ENCODE measurements at regions not wholly inside any gene's neighbourhood (a gene's known extent, or its start where the extent isn't known, plus 50 kb on each side); places are given as distances from the start of the nearest gene placed in this dataset.
"Not testable (repeated sequence)": the region's sequence is repeated elsewhere in the genome, so short reads cannot be mapped to it uniquely, and the experiment has no call there.

DNA sequence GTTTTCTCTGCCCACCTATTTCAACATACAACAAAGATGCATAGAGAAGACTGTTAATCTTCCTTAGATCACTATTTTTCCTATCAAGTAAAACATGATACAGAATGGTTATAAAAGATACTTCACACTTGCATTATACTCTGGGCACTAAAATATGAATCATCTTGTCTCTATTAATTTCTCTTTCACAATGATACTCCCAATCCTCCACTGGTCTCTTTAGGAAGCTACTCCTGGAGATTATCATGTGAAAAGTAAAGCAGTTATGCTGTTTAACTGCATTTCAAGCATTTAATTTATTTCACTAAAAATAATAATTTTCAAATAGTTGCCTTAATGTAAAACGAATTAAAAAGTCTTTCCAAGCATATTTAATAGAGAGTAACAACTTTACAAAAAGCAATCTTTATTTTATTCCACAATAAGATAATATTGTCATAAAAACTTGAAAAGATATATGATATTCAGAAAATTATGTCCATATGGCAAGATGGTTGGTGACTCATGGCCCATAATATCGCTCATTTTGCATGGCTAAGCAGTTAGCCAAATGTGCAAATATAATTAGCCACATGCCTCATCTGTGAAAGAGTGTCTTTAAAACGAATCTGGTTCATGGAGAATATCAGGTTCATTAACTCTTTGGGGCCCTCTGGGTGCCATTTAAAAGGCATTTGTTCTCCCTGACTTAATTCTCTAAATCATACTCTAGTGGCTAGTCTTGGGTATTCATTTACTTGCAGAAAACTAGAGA, 1569.0 kb upstream of the B3GALT2 start:
- no peak for DNase-seq
- Mint-ChIP-seq H3K4me1 (ENCODE audit: low read depth) (no peaks in the 10 kb centered on the region), H3K9me3 (peaks cover 3% of the 10 kb centered on the region), H3K27ac (no peak overlapping the region), H3K27me3 (ENCODE audit: low read depth) (no peaks in the 10 kb centered on the region), H3K4me3 (no peak overlapping the region), H3K36me3 (ENCODE audit: low read depth) (no peaks in the 10 kb centered on the region)
- CTCF ChIA-PET, result no interaction called here
- intact Hi-C loops (cut with micrococcal nuclease), result no loop called here

- H3K9me3 Mint-ChIP-seq; H3K4me1 Mint-ChIP-seq (ENCODE audit: low read depth); H3K4me3 Mint-ChIP-seq; H3K36me3 Mint-ChIP-seq (ENCODE audit: low read depth); intact Hi-C loops (cut with micrococcal nuclease); H3K27ac Mint-ChIP-seq; DNase-seq; CTCF ChIA-PET; H3K27me3 Mint-ChIP-seq (ENCODE audit: low read depth): not testable (repeated sequence)
These were observed 1552.4 kb upstream of the B3GALT2 start for GRCh38 chr1:194738843-194739242.

DNA sequence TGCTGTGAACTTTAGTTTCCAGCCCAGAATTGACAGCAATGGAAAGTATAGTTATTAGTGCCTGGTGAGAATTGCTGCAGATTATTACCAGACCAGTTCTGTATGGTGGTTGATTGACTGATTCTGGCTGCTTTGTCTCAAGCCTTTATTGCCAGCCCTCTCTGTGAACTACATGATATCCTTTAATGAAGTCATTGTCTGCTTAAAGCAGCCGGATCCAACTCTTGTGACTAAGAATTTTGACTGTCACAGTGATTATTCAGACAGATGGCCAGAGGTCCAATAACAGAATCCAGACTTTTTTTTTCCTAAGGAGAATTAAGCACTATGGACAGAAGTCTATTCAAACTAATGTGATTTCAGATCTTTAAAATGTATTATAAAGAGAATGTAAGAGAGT, 1548.6 kb upstream of the B3GALT2 start:
- H3K4me1 Mint-ChIP-seq (ENCODE audit: low read depth), result no peaks in the 10 kb centered on the region
- peaks cover 1% of the 10 kb centered on the region for H3K9me3 Mint-ChIP-seq
- H3K27ac Mint-ChIP-seq, result no peak overlapping the region
- H3K27me3 Mint-ChIP-seq (ENCODE audit: low read depth), result no peaks in the 10 kb centered on the region
- intact Hi-C loops (cut with micrococcal nuclease), result no loop called here
- H3K4me3 Mint-ChIP-seq, result no peak overlapping the region
- CTCF ChIA-PET, result no interaction called here
- no peak for DNase-seq
- H3K36me3 Mint-ChIP-seq (ENCODE audit: low read depth), result no peaks in the 10 kb centered on the region

DNA sequence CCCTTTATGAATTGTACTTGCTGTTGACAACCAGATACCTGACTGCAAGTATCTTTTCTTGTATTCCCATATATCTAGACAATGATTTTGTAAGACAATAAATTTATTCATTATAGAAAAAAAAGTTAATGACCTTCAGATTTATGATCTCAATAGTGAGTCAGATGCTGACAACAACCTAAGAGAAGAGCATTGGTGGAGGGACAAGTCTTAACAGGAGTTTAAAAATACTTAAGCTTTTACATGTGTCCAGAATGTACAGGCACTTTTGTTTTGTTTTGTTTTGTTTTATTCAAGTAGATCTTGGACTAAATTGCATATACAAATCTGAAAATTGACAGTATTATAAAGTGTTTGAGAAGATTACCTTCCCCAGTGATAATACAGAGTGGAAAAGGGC, 1544.6 kb upstream of the B3GALT2 start:
- no peak for DNase-seq
- Mint-ChIP-seq H3K36me3 (ENCODE audit: low read depth) (no peaks in the 10 kb centered on the region), H3K27me3 (ENCODE audit: low read depth) (no peaks in the 10 kb centered on the region), H3K4me1 (ENCODE audit: low read depth) (no peaks in the 10 kb centered on the region), H3K27ac (no peak overlapping the region), H3K4me3 (no peak overlapping the region), H3K9me3 (no peaks in the 10 kb centered on the region)
- intact Hi-C loops (cut with micrococcal nuclease), result no loop called here
- CTCF ChIA-PET, result no interaction called here

- Mint-ChIP-seq H3K4me3 (no peak overlapping the region), H3K9me3 (no peaks in the 10 kb centered on the region), H3K27me3 (ENCODE audit: low read depth) (no peaks in the 10 kb centered on the region), H3K27ac (no peak overlapping the region), H3K4me1 (ENCODE audit: low read depth) (no peaks in the 10 kb centered on the region), H3K36me3 (ENCODE audit: low read depth) (no peaks in the 10 kb centered on the region)
- no peak for DNase-seq
- intact Hi-C loops (cut with micrococcal nuclease), result no loop called here
- CTCF ChIA-PET, result no interaction called here
These were observed 1543.9 kb upstream of the B3GALT2 start for GRCh38 chr1:194730304-194730703.

DNA sequence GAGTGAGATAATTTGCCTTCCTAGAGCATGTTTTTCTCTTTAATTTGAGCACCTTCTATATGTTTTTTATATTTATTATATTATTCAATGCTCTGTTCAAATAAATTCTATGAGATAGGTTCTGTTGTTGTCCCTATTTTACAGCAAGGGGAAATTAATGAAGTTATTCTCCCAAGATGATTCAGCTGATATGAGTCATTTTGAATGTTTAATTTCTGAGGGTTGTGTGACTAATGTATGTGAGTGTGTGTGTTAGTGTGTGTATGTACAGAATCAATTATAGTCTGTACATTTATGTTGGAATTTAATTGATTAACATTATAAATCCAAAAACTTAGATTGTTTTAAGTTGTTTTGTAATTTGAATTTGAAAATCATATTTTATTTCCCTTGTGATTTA, 1536.7 kb upstream of the B3GALT2 start:
- no peak for DNase-seq
- Mint-ChIP-seq H3K4me1 (ENCODE audit: low read depth) (no peaks in the 10 kb centered on the region), H3K4me3 (no peak overlapping the region), H3K36me3 (ENCODE audit: low read depth) (no peaks in the 10 kb centered on the region), H3K27ac (no peak overlapping the region), H3K27me3 (ENCODE audit: low read depth) (no peaks in the 10 kb centered on the region), H3K9me3 (no peaks in the 10 kb centered on the region)
- CTCF ChIA-PET, result no interaction called here
- intact Hi-C loops (cut with micrococcal nuclease), result no loop called here

- Mint-ChIP-seq H3K27me3 (ENCODE audit: low read depth) (no peaks in the 10 kb centered on the region), H3K4me1 (ENCODE audit: low read depth) (no peaks in the 10 kb centered on the region), H3K9me3 (no peaks in the 10 kb centered on the region), H3K27ac (no peak overlapping the region), H3K4me3 (no peak overlapping the region), H3K36me3 (ENCODE audit: low read depth) (no peaks in the 10 kb centered on the region)
- intact Hi-C loops (cut with micrococcal nuclease), result no loop called here
- CTCF ChIA-PET, result no interaction called here
- no peak for DNase-seq
These were observed 1531.5 kb upstream of the B3GALT2 start for GRCh38 chr1:194717941-194718340.

DNA sequence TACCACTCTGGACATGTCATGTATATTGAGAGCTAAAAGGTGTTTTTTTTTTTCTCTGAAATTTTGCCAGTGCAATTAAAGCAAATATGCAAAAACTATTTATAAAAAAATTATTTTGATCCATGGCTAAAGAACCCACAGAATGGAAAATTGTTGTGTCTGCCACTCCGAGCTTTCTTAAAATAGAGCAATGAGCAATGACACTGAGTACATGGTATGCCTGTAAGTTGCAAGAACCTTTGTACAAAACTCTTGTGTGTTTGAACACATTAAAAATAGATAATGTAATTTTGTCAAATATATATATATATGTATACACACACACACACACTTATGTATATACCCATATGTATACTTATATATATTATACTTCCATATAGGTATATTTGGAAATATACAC, 1530.9 kb upstream of the B3GALT2 start:
- Mint-ChIP-seq H3K4me3 (no peak overlapping the region), H3K27ac (no peak overlapping the region), H3K9me3 (no peaks in the 10 kb centered on the region), H3K4me1 (ENCODE audit: low read depth) (no peaks in the 10 kb centered on the region), H3K27me3 (ENCODE audit: low read depth) (no peaks in the 10 kb centered on the region), H3K36me3 (ENCODE audit: low read depth) (no peaks in the 10 kb centered on the region)
- CTCF ChIA-PET, result no interaction called here
- DNase-seq, result no peak
- intact Hi-C loops (cut with micrococcal nuclease), result no loop called here

DNA sequence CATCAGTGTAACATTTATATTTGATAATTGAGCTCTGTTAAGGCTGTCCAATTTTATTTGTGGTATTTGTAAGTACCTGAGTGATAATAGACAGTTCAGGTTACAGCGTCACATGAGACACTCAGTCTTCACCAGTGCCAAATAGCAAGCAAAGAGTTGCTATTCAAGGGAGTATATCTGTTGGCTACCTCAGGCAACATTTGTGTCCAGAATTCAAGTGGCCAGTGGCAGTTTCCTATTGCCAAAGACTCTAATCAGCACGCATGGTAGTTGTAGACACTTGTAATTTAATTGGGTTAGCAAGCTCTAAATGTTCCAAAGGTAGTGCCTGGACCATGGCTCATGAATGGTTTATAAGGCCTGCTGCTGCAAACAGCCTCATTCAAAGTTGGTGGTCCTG, 1524.3 kb upstream of the B3GALT2 start:
- Mint-ChIP-seq H3K9me3 (no peaks in the 10 kb centered on the region), H3K4me3 (no peak overlapping the region), H3K27ac (no peak overlapping the region), H3K27me3 (ENCODE audit: low read depth) (no peaks in the 10 kb centered on the region), H3K4me1 (ENCODE audit: low read depth) (no peaks in the 10 kb centered on the region), H3K36me3 (ENCODE audit: low read depth) (no peaks in the 10 kb centered on the region)
- intact Hi-C loops (cut with micrococcal nuclease), result no loop called here
- no peak for DNase-seq
- CTCF ChIA-PET, result no interaction called here

- DNase-seq, result no peak
- Mint-ChIP-seq H3K36me3 (ENCODE audit: low read depth) (no peaks in the 10 kb centered on the region), H3K9me3 (no peaks in the 10 kb centered on the region), H3K27me3 (ENCODE audit: low read depth) (no peaks in the 10 kb centered on the region), H3K4me3 (no peak overlapping the region), H3K27ac (no peak overlapping the region), H3K4me1 (ENCODE audit: low read depth) (no peaks in the 10 kb centered on the region)
- intact Hi-C loops (cut with micrococcal nuclease), result no loop called here
- CTCF ChIA-PET, result no interaction called here
These were observed 1523.0 kb upstream of the B3GALT2 start for GRCh38 chr1:194709439-194709838.

DNA sequence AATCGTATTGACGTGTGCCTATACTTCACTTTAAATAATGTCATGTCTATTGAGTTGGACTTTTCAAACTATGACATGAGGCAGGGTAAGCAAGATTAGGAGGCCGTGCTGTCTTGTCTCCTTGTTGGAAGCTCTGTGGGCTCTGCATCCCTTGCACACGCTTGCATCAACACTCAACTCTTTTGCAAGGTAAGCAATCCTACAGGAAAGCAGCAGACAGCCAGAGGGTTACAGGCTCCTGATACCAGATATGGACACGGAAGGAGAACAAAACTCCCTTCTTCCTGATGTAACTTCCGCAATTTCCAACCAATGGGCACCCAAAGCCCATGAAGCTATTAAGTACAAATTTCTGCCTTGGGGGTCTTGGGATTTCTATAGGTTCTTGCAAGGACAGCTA, 1520.7 kb upstream of the B3GALT2 start:
- no peaks in the 10 kb centered on the region for H3K9me3 Mint-ChIP-seq
- intact Hi-C loops (cut with micrococcal nuclease), result no loop called here
- CTCF ChIA-PET, result no interaction called here
- no peaks in the 10 kb centered on the region for H3K4me1 Mint-ChIP-seq (ENCODE audit: low read depth)
- H3K4me3 Mint-ChIP-seq, result no peak overlapping the region
- H3K36me3 Mint-ChIP-seq (ENCODE audit: low read depth), result no peaks in the 10 kb centered on the region
- no peak overlapping the region for H3K27ac Mint-ChIP-seq
- DNase-seq, result no peak
- H3K27me3 Mint-ChIP-seq (ENCODE audit: low read depth), result no peaks in the 10 kb centered on the region

GRCh38 chr1:194705123-194705854, 1518.9 kb upstream of the B3GALT2 start:
- CTCF ChIA-PET, result no interaction called here
- Mint-ChIP-seq H3K27ac (no peak overlapping the region), H3K27me3 (ENCODE audit: low read depth) (no peaks in the 10 kb centered on the region), H3K36me3 (ENCODE audit: low read depth) (no peaks in the 10 kb centered on the region), H3K4me1 (ENCODE audit: low read depth) (no peaks in the 10 kb centered on the region), H3K4me3 (no peak overlapping the region), H3K9me3 (no peaks in the 10 kb centered on the region)
- no peak for DNase-seq
- intact Hi-C loops (cut with micrococcal nuclease), result no loop called here

GRCh38 chr1:194698908-194699318, 1512.5 kb upstream of the B3GALT2 start:
- Mint-ChIP-seq H3K4me1 (ENCODE audit: low read depth) (no peaks in the 10 kb centered on the region), H3K9me3 (no peaks in the 10 kb centered on the region), H3K27me3 (ENCODE audit: low read depth) (no peaks in the 10 kb centered on the region), H3K36me3 (ENCODE audit: low read depth) (no peaks in the 10 kb centered on the region), H3K27ac (no peak overlapping the region), H3K4me3 (no peak overlapping the region)
- DNase-seq, result no peak
- intact Hi-C loops (cut with micrococcal nuclease), result no loop called here
- CTCF ChIA-PET, result no interaction called here
